GM12872 (cell line): ENCODE measurements at regions not wholly inside any gene's neighbourhood (a gene's known extent, or its start where the extent isn't known, plus 50 kb on each side); places are given as distances from the start of the nearest gene placed in this dataset.

Source experiments
- CTCF ChIP-seq: IDR thresholded peaks from 3 replicates; pipeline ENCODE4 v1.5.1; 2011; ENCODE audit warnings: low read depth, mild to moderate bottlenecking, low read length, moderate library complexity; ENCODE audit not compliant: insufficient read depth

- TF ChIP-seq CTCF, result no peak
These were observed 382.0 kb downstream of the GPD2 start for GRCh38 chr2:156818221-156818620.

- no peak for TF ChIP-seq CTCF
These were observed 382.8 kb downstream of the GPD2 start for GRCh38 chr2:156818944-156819343.

- TF ChIP-seq CTCF, result no peak
These were observed 390.3 kb downstream of the GPD2 start for GRCh38 chr2:156826341-156826933.

GRCh38 chr2:156834431-156834830 is 398.3 kb downstream of the GPD2 start:
- no peak for TF ChIP-seq CTCF

- no peak for TF ChIP-seq CTCF
These were observed 401.6 kb downstream of the GPD2 start for GRCh38 chr2:156837635-156838370.

GRCh38 chr2:156841321-156841720 is 405.1 kb downstream of the GPD2 start:
- TF ChIP-seq CTCF, result no peak

- TF ChIP-seq CTCF, result no peak
These were observed 409.8 kb downstream of the GPD2 start for GRCh38 chr2:156845806-156846558.
